ENCODE measurements at regions not wholly inside any gene's neighbourhood (a gene's known extent, or its start where the extent isn't known, plus 50 kb on each side); places are given as distances from the start of the nearest gene placed in this dataset.
"Not testable (repeated sequence)": the region's sequence is repeated elsewhere in the genome, so short reads cannot be mapped to it uniquely, and the experiment has no call there.

- no peak for DNase-seq
These were observed 720.8 kb downstream of the PLA2G4A start for GRCh38 chr1:187549540-187549939.

GRCh38 chr1:187551061-187551460, 722.3 kb downstream of the PLA2G4A start:
- DNase-seq: no peak

- DNase-seq: no peak
These were observed 734.4 kb downstream of the PLA2G4A start for GRCh38 chr1:187563191-187563590.

GRCh38 chr1:187566354-187566753, 737.6 kb downstream of the PLA2G4A start:
- DNase-seq: no peak

GRCh38 chr1:187568067-187568466, 739.3 kb downstream of the PLA2G4A start:
- no peak for DNase-seq

GRCh38 chr1:187570166-187570565, 741.4 kb downstream of the PLA2G4A start:
- no peak for DNase-seq

- DNase-seq: no peak
These were observed 748.9 kb downstream of the PLA2G4A start for GRCh38 chr1:187577610-187578009.

- no peak for DNase-seq
These were observed 760.2 kb downstream of the PLA2G4A start for GRCh38 chr1:187588917-187589316.

- no peak for DNase-seq
These were observed 777.0 kb downstream of the PLA2G4A start for GRCh38 chr1:187605736-187606135.

- not testable (repeated sequence) for DNase-seq
These were observed 787.3 kb downstream of the PLA2G4A start for GRCh38 chr1:187615853-187616735.

- not testable (repeated sequence) for DNase-seq
These were observed 788.1 kb downstream of the PLA2G4A start for GRCh38 chr1:187616830-187617229.

- peak in 1 of 14 donors; percentile 71 for DNase-seq
These were observed 789.0 kb downstream of the PLA2G4A start for GRCh38 chr1:187617776-187618175.

GRCh38 chr1:187619175-187619574, 790.4 kb downstream of the PLA2G4A start:
- no peak for DNase-seq

- peak in 2 of 14 donors; percentile 6 to 92 for DNase-seq
These were observed 793.2 kb downstream of the PLA2G4A start for GRCh38 chr1:187621951-187622350.

GRCh38 chr1:187622545-187622944, 793.8 kb downstream of the PLA2G4A start:
- no peak for DNase-seq

GRCh38 chr1:187624812-187625545, 796.2 kb downstream of the PLA2G4A start:
- no peak for DNase-seq

GRCh38 chr1:187626056-187626455, 797.3 kb downstream of the PLA2G4A start:
- no peak for DNase-seq

GRCh38 chr1:187627516-187627915, 798.8 kb downstream of the PLA2G4A start:
- no peak for DNase-seq

- no peak for DNase-seq
These were observed 800.3 kb downstream of the PLA2G4A start for GRCh38 chr1:187629075-187629474.

GRCh38 chr1:187630653-187631380, 802.1 kb downstream of the PLA2G4A start:
- DNase-seq: no peak

GRCh38 chr1:187631381-187631675, 802.6 kb downstream of the PLA2G4A start:
- no peak for DNase-seq

- no peak for DNase-seq
These were observed 803.2 kb downstream of the PLA2G4A start for GRCh38 chr1:187631984-187632383.

- DNase-seq: no peak
These were observed 806.2 kb downstream of the PLA2G4A start for GRCh38 chr1:187634940-187635339.

Data from C1 segment of cervical spinal cord (tissue), 14 donors.